DOHH2 (cell line): ENCODE measurements at regions not wholly inside any gene's neighbourhood (a gene's known extent, or its start where the extent isn't known, plus 50 kb on each side); places are given as distances from the start of the nearest gene placed in this dataset.
"Not testable (repeated sequence)": the region's sequence is repeated elsewhere in the genome, so short reads cannot be mapped to it uniquely, and the experiment has no call there.

Experiments
- H3F3A ChIP-seq: fragments of 200-600 bp; sonication (generic), shearing (Covaris generic); 2 replicates; pipeline ENCODE4 v1.6.0; 2016; ENCODE audit warnings: antibody characterized with exemption, mild to moderate bottlenecking; ENCODE audit not compliant: control insufficient read depth, insufficient read depth
- H3K27ac ChIP-seq: fragments of 200-600 bp; sonication (generic); 2 replicates; pipeline ENCODE4 v1.5.1; 2014; ENCODE audit warnings: low read depth, mild to moderate bottlenecking, low read length, moderate library complexity
- H3K27me3 ChIP-seq: fragments of 200-600 bp; sonication (generic); 2 replicates; pipeline ENCODE4 v1.6.1; 2014; ENCODE audit warnings: mild to moderate bottlenecking, low read length, mixed read lengths; ENCODE audit not compliant: control insufficient read depth
- H3K36me3 ChIP-seq: fragments of 200-600 bp; sonication (generic); 2 replicates; pipeline ENCODE4 v1.6.1; 2014; ENCODE audit warnings: mild to moderate bottlenecking, low read length, moderate library complexity, mixed read lengths; ENCODE audit not compliant: control insufficient read depth
- H3K4me1 ChIP-seq: fragments of 200-600 bp; sonication (generic); 2 replicates; pipeline ENCODE4 v1.6.1; 2014; ENCODE audit warnings: mild to moderate bottlenecking, low read length, mixed read lengths; ENCODE audit not compliant: control insufficient read depth
- H3K4me2 ChIP-seq: fragments of 200-600 bp; sonication (generic); 2 replicates; pipeline ENCODE4 v1.6.0; 2014; ENCODE audit warnings: mild to moderate bottlenecking, low read length, moderate library complexity
- H3K4me3 ChIP-seq: fragments of 200-600 bp; sonication (generic); 2 replicates; pipeline ENCODE4 v1.5.1; 2014; ENCODE audit warnings: mild to moderate bottlenecking, low read length, mixed read lengths
- H3K79me2 ChIP-seq: fragments of 200-600 bp; sonication (generic); 2 replicates; pipeline ENCODE4 v1.6.1; 2014; ENCODE audit warnings: mild to moderate bottlenecking, low read length, mixed read lengths; ENCODE audit not compliant: control insufficient read depth
- H3K9me2 ChIP-seq: fragments of 200-600 bp; sonication (generic); replicated peaks from 2 replicates; pipeline ENCODE4 v1.6.1; 2014; ENCODE audit warnings: mild to moderate bottlenecking, low read length, mixed read lengths; ENCODE audit not compliant: control insufficient read depth
- H3K9me3 ChIP-seq: fragments of 200-600 bp; sonication (generic); 2 replicates; pipeline ENCODE4 v1.6.1; 2014; ENCODE audit warnings: antibody characterized with exemption, low read length, mixed read lengths; ENCODE audit not compliant: control insufficient read depth, insufficient read depth
- H4K20me1 ChIP-seq: fragments of 200-600 bp; sonication (generic); 2 replicates; pipeline ENCODE4 v1.6.0; 2014; ENCODE audit warnings: low read depth, mild to moderate bottlenecking, antibody characterized with exemption, low read length, moderate library complexity; ENCODE audit not compliant: control insufficient read depth, insufficient read depth
- EZH2phosphoT487 ChIP-seq: fragments of 200-600 bp; sonication (generic); IDR thresholded peaks from 2 replicates; pipeline ENCODE4 v1.6.1; 2017; ENCODE audit warnings: borderline replicate concordance, mild to moderate bottlenecking, antibody characterized with exemption, low read length, moderate library complexity, mixed read lengths
- TF ChIP-seq, protein P1 (sequence below): fragments of 200-600 bp; sonication (generic); IDR thresholded peaks from one replicate; pipeline ENCODE4 v1.5.1; 2014; ENCODE audit warnings: antibody characterized with exemption, mild to moderate bottlenecking, low read depth, low read length; ENCODE audit not compliant: poor library complexity, severe bottlenecking

GRCh38 chr3:154862265-154862664 lies 217.9 kb upstream of the MME start:
- Histone ChIP-seq H3K9me2 (no peaks in the 10 kb centered on the region), H4K20me1 (no peaks in the 10 kb centered on the region), H3K27ac (no peak overlapping the region), H3K27me3 (no peaks in the 10 kb centered on the region), H3F3A (no peaks in the 10 kb centered on the region), H3K79me2 (no peaks in the 10 kb centered on the region), H3K4me3 (no peak overlapping the region), H3K9me3 (no peaks in the 10 kb centered on the region), H3K4me1 (peaks cover 14% of the 10 kb centered on the region), H3K36me3 (no peaks in the 10 kb centered on the region), H3K4me2 (peak overlapping the region; percentile 28)
- no peak for TF ChIP-seq EZH2phosphoT487
- TF ChIP-seq, protein P1, sequence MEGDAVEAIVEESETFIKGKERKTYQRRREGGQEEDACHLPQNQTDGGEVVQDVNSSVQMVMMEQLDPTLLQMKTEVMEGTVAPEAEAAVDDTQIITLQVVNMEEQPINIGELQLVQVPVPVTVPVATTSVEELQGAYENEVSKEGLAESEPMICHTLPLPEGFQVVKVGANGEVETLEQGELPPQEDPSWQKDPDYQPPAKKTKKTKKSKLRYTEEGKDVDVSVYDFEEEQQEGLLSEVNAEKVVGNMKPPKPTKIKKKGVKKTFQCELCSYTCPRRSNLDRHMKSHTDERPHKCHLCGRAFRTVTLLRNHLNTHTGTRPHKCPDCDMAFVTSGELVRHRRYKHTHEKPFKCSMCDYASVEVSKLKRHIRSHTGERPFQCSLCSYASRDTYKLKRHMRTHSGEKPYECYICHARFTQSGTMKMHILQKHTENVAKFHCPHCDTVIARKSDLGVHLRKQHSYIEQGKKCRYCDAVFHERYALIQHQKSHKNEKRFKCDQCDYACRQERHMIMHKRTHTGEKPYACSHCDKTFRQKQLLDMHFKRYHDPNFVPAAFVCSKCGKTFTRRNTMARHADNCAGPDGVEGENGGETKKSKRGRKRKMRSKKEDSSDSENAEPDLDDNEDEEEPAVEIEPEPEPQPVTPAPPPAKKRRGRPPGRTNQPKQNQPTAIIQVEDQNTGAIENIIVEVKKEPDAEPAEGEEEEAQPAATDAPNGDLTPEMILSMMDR: no peak

GRCh38 chr3:154852998-154853397 lies 227.1 kb upstream of the MME start:
- H3K4me1 ChIP-seq, H3K27ac ChIP-seq, H3K9me2 ChIP-seq, H3K27me3 ChIP-seq, H4K20me1 ChIP-seq, H3K4me2 ChIP-seq, H3K36me3 ChIP-seq, H3K9me3 ChIP-seq, H3K4me3 ChIP-seq, H3F3A ChIP-seq, H3K79me2 ChIP-seq: not testable (repeated sequence)

DNA sequence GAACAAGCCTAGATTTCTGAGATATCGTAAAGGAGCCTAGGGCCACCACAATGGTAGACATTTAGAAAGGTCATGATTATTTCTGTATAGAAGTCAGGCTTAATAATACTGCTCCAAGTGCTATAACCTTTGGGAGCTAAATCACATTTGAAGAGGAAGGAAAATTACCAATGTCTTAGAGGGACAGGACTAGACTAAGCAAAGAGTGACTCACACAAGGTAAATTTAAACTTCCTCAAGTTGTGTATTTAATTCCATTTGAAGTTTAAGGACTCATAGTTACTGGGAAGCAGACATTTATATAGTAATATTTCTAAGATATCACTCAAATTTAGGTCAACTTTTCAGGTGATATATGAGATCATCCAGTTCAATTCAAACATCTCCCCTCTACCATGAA lies 227.6 kb upstream of the MME start:
- Histone ChIP-seq H3K27me3 (no peaks in the 10 kb centered on the region), H3K27ac (no peak overlapping the region), H3K4me3 (no peak overlapping the region), H4K20me1 (no peaks in the 10 kb centered on the region), H3K36me3 (no peaks in the 10 kb centered on the region), H3K4me1 (no peaks in the 10 kb centered on the region), H3K4me2 (no peak overlapping the region), H3F3A (no peaks in the 10 kb centered on the region), H3K9me3 (no peaks in the 10 kb centered on the region), H3K79me2 (no peaks in the 10 kb centered on the region), H3K9me2 (no peaks in the 10 kb centered on the region)
- TF ChIP-seq, protein P1: no peak
- no peak for TF ChIP-seq EZH2phosphoT487

DNA sequence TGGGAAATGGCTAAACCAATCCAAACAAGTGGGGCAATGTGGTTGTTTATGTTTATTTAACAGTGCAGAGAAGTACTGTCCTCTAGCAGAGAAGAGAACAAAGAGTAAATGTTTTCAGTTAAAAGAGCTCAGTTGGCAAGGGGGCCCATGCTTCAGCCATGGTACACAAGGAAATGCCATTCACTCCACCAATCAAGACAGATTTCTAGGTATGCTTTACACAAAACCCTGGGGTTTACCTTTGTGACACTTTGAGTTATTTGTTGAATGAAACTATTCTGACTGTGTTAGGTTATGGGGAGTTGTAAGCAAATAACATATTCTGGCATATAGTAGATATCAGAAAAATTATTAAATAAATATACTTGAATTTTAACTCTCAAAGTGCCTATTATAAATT lies 228.5 kb upstream of the MME start:
- no peaks in the 10 kb centered on the region for H3K27me3 ChIP-seq
- H3K9me3 ChIP-seq: no peaks in the 10 kb centered on the region
- H3K4me3 ChIP-seq: no peak overlapping the region
- H4K20me1 ChIP-seq: no peaks in the 10 kb centered on the region
- no peak overlapping the region for H3K4me2 ChIP-seq
- H3K4me1 ChIP-seq: no peaks in the 10 kb centered on the region
- H3K27ac ChIP-seq: no peak overlapping the region
- no peaks in the 10 kb centered on the region for H3K9me2 ChIP-seq
- no peaks in the 10 kb centered on the region for H3K36me3 ChIP-seq
- H3K79me2 ChIP-seq: no peaks in the 10 kb centered on the region
- TF ChIP-seq, protein P1: no peak
- no peak for TF ChIP-seq EZH2phosphoT487
- H3F3A ChIP-seq: no peaks in the 10 kb centered on the region
